Neural progenitor cell (in vitro differentiated cells): ENCODE measurements at regions not wholly inside any gene's neighbourhood (a gene's known extent, or its start where the extent isn't known, plus 50 kb on each side); places are given as distances from the start of the nearest gene placed in this dataset.

ENCODE experiments used
- EZH2 ChIP-seq: fragments of 200-600 bp; sonication (generic); IDR thresholded peaks from 2 replicates; pipeline ENCODE4 v1.6.1; 2017; ENCODE audit warnings: antibody characterized with exemption, mild to moderate bottlenecking, moderate library complexity
- EZH2phosphoT487 ChIP-seq: fragments of 200-600 bp; sonication (generic); IDR thresholded peaks from 2 replicates; pipeline ENCODE4 v1.6.1; 2017; ENCODE audit warnings: antibody characterized with exemption
- TF ChIP-seq, protein P1 (sequence below): fragments of 200-600 bp; sonication (generic); IDR thresholded peaks from 2 replicates; pipeline ENCODE4 v1.5.1; 2017; ENCODE audit warnings: antibody characterized with exemption, mild to moderate bottlenecking

DNA sequence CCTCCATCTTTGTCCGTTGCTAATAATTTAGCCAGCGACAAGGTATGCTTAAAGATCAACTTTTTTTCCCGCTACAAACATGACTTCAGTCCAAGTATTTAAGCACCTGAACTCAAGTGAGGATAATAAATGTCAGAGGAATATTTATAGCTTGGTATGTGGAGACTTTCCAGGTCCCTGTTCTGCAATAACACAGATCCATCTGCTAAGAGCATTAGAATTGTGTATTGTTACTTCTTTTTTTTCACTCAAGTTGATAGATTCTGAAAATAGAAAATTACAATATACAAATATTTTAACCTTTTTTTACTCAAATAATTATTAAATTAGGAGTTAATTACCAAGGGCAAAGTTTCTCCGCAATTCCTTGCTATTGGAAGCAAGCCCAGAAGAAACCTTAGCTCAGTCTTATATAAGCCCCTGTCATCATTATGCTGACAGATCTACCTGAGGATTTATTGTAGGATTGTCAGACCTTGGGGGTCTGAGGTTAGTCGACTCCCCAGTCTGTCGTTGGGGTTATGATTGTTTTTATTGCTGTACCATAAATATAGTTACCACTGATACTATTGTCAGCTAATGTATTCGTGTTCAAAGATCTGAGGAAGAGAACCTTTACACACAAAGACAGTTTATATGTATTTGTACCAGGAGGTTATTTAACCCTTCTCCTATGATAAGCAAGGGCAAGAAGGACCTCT, 337.9 kb downstream of the TBX15 start:
- TF ChIP-seq, protein P1, sequence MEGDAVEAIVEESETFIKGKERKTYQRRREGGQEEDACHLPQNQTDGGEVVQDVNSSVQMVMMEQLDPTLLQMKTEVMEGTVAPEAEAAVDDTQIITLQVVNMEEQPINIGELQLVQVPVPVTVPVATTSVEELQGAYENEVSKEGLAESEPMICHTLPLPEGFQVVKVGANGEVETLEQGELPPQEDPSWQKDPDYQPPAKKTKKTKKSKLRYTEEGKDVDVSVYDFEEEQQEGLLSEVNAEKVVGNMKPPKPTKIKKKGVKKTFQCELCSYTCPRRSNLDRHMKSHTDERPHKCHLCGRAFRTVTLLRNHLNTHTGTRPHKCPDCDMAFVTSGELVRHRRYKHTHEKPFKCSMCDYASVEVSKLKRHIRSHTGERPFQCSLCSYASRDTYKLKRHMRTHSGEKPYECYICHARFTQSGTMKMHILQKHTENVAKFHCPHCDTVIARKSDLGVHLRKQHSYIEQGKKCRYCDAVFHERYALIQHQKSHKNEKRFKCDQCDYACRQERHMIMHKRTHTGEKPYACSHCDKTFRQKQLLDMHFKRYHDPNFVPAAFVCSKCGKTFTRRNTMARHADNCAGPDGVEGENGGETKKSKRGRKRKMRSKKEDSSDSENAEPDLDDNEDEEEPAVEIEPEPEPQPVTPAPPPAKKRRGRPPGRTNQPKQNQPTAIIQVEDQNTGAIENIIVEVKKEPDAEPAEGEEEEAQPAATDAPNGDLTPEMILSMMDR: no peak
- TF ChIP-seq EZH2 (no peak), EZH2phosphoT487 (no peak)
